OCI-LY3 (cell line): ENCODE measurements at regions not wholly inside any gene's neighbourhood (a gene's known extent, or its start where the extent isn't known, plus 50 kb on each side); places are given as distances from the start of the nearest gene placed in this dataset.

ENCODE experiments used
- H2AFZ ChIP-seq: fragments of 200-600, 300-600 bp; shearing (Covaris generic); 2 replicates; pipeline ENCODE4 v1.6.0; 2014; ENCODE audit warnings: antibody characterized with exemption, low read depth, low read length
- H3K27ac ChIP-seq: fragments of 200-600, 300-600 bp; sonication (generic); 2 replicates; pipeline ENCODE4 v1.5.1; 2014; ENCODE audit warnings: mild to moderate bottlenecking, low read length, moderate library complexity, mixed read lengths
- H3K27me3 ChIP-seq: fragments of 200-600, 300-600 bp; sonication (generic); 2 replicates; pipeline ENCODE4 v1.6.1; 2014; ENCODE audit warnings: low read depth, low read length, mixed read lengths
- H3K36me3 ChIP-seq: fragments of 200-600, 300-600 bp; sonication (generic); replicated peaks from 2 replicates; pipeline ENCODE3; 2014; ENCODE audit warnings: low read depth, low read length, mixed read lengths
- H3K4me1 ChIP-seq: fragments of 300-600, 200-600 bp; sonication (generic); 2 replicates; pipeline ENCODE4 v1.6.1; 2014; ENCODE audit warnings: low read length, mixed read lengths
- H3K4me2 ChIP-seq: fragments of 200-600, 300-600 bp; sonication (generic); 2 replicates; pipeline ENCODE4 v1.6.1; 2014; ENCODE audit warnings: low read length, mixed read lengths
- H3K4me3 ChIP-seq: fragments of 300-600, 200-600 bp; sonication (generic); 2 replicates; pipeline ENCODE4 v1.5.1; 2014; ENCODE audit warnings: antibody characterized with exemption, mild to moderate bottlenecking, low read length, moderate library complexity
- H3K79me2 ChIP-seq: fragments of 300-600, 200-600 bp; shearing (Covaris generic); 2 replicates; pipeline ENCODE4 v1.6.1; 2014; ENCODE audit warnings: mild to moderate bottlenecking, low read length, mixed read lengths
- H3K9ac ChIP-seq: fragments of 300-600, 200-600 bp; shearing (Covaris generic); 2 replicates; pipeline ENCODE4 v1.6.0; 2014; ENCODE audit warnings: mild to moderate bottlenecking, low read length, moderate library complexity
- H3K9me3 ChIP-seq: fragments of 200-600, 300-600 bp; shearing (Covaris generic); 2 replicates; pipeline ENCODE4 v1.6.1; 2014; ENCODE audit warnings: low read length, mixed read lengths; ENCODE audit not compliant: insufficient read depth
- H4K20me1 ChIP-seq: fragments of 200-600, 300-600 bp; sonication (generic); 2 replicates; pipeline ENCODE4 v1.6.1; 2016; ENCODE audit warnings: low read length, mixed read lengths; ENCODE audit not compliant: insufficient read depth
- EZH2phosphoT487 ChIP-seq: fragments of 200-600 bp; shearing (Covaris generic); IDR thresholded peaks from 2 replicates; pipeline ENCODE4 v1.6.1; 2018; ENCODE audit warnings: antibody characterized with exemption, mixed run types, low read depth
- TF ChIP-seq, protein P1 (sequence below): fragments of 200-600, 300-600 bp; sonication (generic); IDR thresholded peaks from 2 replicates; pipeline ENCODE4 v1.5.1; 2014; ENCODE audit warnings: antibody characterized with exemption, low read length, low read depth

GRCh38 chr5:176727528-176727900 is 80.2 kb downstream of the TSPAN17 start:
- Histone ChIP-seq H3K4me2 (no peak overlapping the region), H3K9me3 (no peaks in the 10 kb centered on the region), H3K4me1 (no peaks in the 10 kb centered on the region), H3K27me3 (peaks cover 51% of the 10 kb centered on the region), H3K36me3 (no peaks in the 10 kb centered on the region), H3K27ac (no peak overlapping the region), H3K9ac (no peak overlapping the region), H3K79me2 (no peaks in the 10 kb centered on the region), H3K4me3 (no peak overlapping the region), H4K20me1 (no peaks in the 10 kb centered on the region), H2AFZ (no peak overlapping the region)
- TF ChIP-seq, protein P1, sequence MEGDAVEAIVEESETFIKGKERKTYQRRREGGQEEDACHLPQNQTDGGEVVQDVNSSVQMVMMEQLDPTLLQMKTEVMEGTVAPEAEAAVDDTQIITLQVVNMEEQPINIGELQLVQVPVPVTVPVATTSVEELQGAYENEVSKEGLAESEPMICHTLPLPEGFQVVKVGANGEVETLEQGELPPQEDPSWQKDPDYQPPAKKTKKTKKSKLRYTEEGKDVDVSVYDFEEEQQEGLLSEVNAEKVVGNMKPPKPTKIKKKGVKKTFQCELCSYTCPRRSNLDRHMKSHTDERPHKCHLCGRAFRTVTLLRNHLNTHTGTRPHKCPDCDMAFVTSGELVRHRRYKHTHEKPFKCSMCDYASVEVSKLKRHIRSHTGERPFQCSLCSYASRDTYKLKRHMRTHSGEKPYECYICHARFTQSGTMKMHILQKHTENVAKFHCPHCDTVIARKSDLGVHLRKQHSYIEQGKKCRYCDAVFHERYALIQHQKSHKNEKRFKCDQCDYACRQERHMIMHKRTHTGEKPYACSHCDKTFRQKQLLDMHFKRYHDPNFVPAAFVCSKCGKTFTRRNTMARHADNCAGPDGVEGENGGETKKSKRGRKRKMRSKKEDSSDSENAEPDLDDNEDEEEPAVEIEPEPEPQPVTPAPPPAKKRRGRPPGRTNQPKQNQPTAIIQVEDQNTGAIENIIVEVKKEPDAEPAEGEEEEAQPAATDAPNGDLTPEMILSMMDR, result no peak
- no peak for TF ChIP-seq EZH2phosphoT487

GRCh38 chr5:176727983-176728675 is 80.8 kb downstream of the TSPAN17 start:
- H3K27me3 ChIP-seq, result peaks cover 47% of the 10 kb centered on the region
- no peak overlapping the region for H3K4me2 ChIP-seq
- no peak overlapping the region for H3K9ac ChIP-seq
- no peaks in the 10 kb centered on the region for H3K79me2 ChIP-seq
- H3K4me1 ChIP-seq, result no peaks in the 10 kb centered on the region
- H3K4me3 ChIP-seq, result no peak overlapping the region
- no peaks in the 10 kb centered on the region for H4K20me1 ChIP-seq
- no peak for TF ChIP-seq EZH2phosphoT487
- TF ChIP-seq, protein P1, result no peak
- H3K36me3 ChIP-seq, result no peaks in the 10 kb centered on the region
- no peaks in the 10 kb centered on the region for H3K9me3 ChIP-seq
- H3K27ac ChIP-seq, result no peak overlapping the region
- no peak overlapping the region for H2AFZ ChIP-seq

- Histone ChIP-seq H3K4me2 (no peak overlapping the region), H3K36me3 (no peaks in the 10 kb centered on the region), H3K4me1 (no peaks in the 10 kb centered on the region), H3K4me3 (no peak overlapping the region), H3K9ac (no peak overlapping the region), H3K9me3 (no peaks in the 10 kb centered on the region), H3K27me3 (peaks cover 46% of the 10 kb centered on the region), H3K79me2 (no peaks in the 10 kb centered on the region), H2AFZ (no peak overlapping the region), H3K27ac (no peak overlapping the region), H4K20me1 (no peaks in the 10 kb centered on the region)
- TF ChIP-seq, protein P1, result no peak
- no peak for TF ChIP-seq EZH2phosphoT487
Observed at GRCh38 chr5:176728831-176729251, 81.5 kb upstream of the UNC5A start.

GRCh38 chr5:176730815-176731475 is 79.4 kb upstream of the UNC5A start:
- TF ChIP-seq, protein P1, result no peak
- no peak for TF ChIP-seq EZH2phosphoT487
- H4K20me1 ChIP-seq, result no peaks in the 10 kb centered on the region
- H3K36me3 ChIP-seq, result no peaks in the 10 kb centered on the region
- no peaks in the 10 kb centered on the region for H3K9me3 ChIP-seq
- H2AFZ ChIP-seq, result no peak overlapping the region
- no peaks in the 10 kb centered on the region for H3K4me1 ChIP-seq
- H3K27ac ChIP-seq, result no peak overlapping the region
- H3K79me2 ChIP-seq, result no peaks in the 10 kb centered on the region
- no peak overlapping the region for H3K4me2 ChIP-seq
- H3K9ac ChIP-seq, result no peak overlapping the region
- peaks cover 38% of the 10 kb centered on the region for H3K27me3 ChIP-seq
- no peak overlapping the region for H3K4me3 ChIP-seq
